Upper lobe of left lung (tissue), 4 donors: ENCODE measurements at regions not wholly inside any gene's neighbourhood (a gene's known extent, or its start where the extent isn't known, plus 50 kb on each side); places are given as distances from the start of the nearest gene placed in this dataset.

Experiments used
- CTCF ChIP-seq, 6 experiments: fragments of 450-650 bp in 4 of 6; fragments of 200-600 bp in 2 of 6; sonication (generic) in 2 of 6; IDR thresholded peaks; one replicate each; pipeline ENCODE4 v1.5.1; 2016 to 2019; ENCODE audit warnings: antibody characterized with exemption in 6 of 6
- POLR2A ChIP-seq, 4 donors: fragments of 450-650 bp; IDR thresholded peaks; one replicate each; pipeline ENCODE4 v1.5.1; 2016 to 2017; ENCODE audit warnings: antibody characterized with exemption in 4 of 4, mild to moderate bottlenecking in 2 of 4

GRCh38 chr5:43771611-43772031 is 168.6 kb downstream of the NNT start:
- no peak for TF ChIP-seq POLR2A (IDR thresholded peaks at IDR 0.05)
- TF ChIP-seq CTCF (IDR thresholded peaks at IDR 0.05), result no peak
